Mesothelial cell of epicardium (in vitro differentiated cells): ENCODE measurements at regions not wholly inside any gene's neighbourhood (a gene's known extent, or its start where the extent isn't known, plus 50 kb on each side); places are given as distances from the start of the nearest gene placed in this dataset.

Experiments
- DNase-seq, 2 experiments: peaks; one replicate each; pipeline ENCODE4 v3.0.0; 2021; ENCODE audit warnings: low spot score in 2 of 2; ENCODE audit not compliant: unreplicated experiment in 2 of 2
- H3K27ac Mint-ChIP-seq: 2 replicates; pipeline ENCODE4 v1.8.0; 2021; ENCODE audit warnings: mixed read lengths
- H3K27me3 Mint-ChIP-seq: 2 replicates; pipeline ENCODE4 v1.8.0; 2021; ENCODE audit warnings: low read depth, mixed read lengths
- H3K36me3 Mint-ChIP-seq: 2 replicates; pipeline ENCODE4 v1.8.0; 2021; ENCODE audit warnings: mixed read lengths
- H3K4me1 Mint-ChIP-seq: 2 replicates; pipeline ENCODE4 v1.8.0; 2021; ENCODE audit warnings: mixed read lengths
- H3K4me3 Mint-ChIP-seq: 2 replicates; pipeline ENCODE4 v1.8.0; 2021; ENCODE audit warnings: mild to moderate bottlenecking, moderate library complexity, mixed read lengths
- H3K9me3 Mint-ChIP-seq: 2 replicates; pipeline ENCODE4 v1.8.0; 2021; ENCODE audit warnings: mixed read lengths
- CTCF ChIP-seq: fragments of 200-600 bp; sonication (generic); IDR thresholded peaks from one replicate; pipeline ENCODE4 v1.5.0; 2021; ENCODE audit warnings: antibody characterized with exemption; ENCODE audit not compliant: unreplicated experiment

DNA sequence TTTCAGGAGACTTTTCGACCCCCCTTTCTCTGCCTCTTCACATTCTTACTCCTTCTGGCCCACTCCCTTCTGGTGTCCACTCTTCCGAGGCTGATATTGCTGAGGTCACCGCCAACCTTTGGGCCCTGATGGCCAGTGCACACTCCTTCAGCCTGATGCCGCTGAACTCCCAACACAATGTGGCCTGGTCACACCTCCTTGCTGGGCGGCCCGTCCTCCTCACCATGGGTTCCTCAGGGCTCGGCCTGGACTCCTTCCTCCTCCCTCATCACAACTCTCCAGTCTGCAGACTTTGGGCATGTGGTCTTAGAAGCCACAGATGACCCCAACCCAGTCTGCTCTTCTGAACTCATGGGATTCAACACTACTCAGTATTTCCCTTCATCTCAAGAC, 583.0 kb upstream of the MGMT start:
- Mint-ChIP-seq H3K4me3 (no peak overlapping the region), H3K36me3 (no peaks in the 10 kb centered on the region), H3K9me3 (peaks cover 10% of the 10 kb centered on the region), H3K4me1 (no peaks in the 10 kb centered on the region), H3K27me3 (peaks cover 10% of the 10 kb centered on the region), H3K27ac (no peak overlapping the region)
- DNase-seq: no peak
- no peak for TF ChIP-seq CTCF

DNA sequence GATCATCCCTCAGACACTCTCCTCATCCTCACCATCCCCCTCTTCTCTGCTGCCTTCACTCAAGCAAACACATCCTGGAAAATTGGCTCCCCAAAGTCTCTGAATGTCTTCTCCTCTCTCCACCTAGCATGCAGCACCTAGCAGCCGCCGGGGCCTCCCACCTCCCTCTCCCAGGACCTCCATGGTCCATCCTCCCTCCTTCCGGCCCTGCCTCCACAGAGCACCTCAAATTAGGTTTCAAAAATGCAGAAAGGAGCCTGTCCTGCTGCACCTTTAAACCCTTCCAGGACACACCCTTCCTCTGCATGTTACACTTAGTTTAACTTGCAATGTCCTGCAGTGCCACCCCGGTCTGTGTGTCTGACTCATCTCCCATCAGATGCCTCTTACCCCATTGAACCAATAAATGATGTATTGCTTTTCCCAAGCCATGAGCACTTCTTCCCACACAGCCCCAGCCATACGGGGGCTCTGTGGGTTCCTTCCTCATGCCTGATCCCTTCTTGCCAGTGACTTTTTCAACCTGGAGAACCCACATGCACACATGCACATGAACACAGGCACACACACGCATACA, 582.5 kb upstream of the MGMT start:
- no peak for DNase-seq
- TF ChIP-seq CTCF: no peak
- Mint-ChIP-seq H3K4me1 (no peaks in the 10 kb centered on the region), H3K27ac (no peak overlapping the region), H3K4me3 (no peak overlapping the region), H3K9me3 (peaks cover 10% of the 10 kb centered on the region), H3K27me3 (peaks cover 8% of the 10 kb centered on the region), H3K36me3 (no peaks in the 10 kb centered on the region)

DNA sequence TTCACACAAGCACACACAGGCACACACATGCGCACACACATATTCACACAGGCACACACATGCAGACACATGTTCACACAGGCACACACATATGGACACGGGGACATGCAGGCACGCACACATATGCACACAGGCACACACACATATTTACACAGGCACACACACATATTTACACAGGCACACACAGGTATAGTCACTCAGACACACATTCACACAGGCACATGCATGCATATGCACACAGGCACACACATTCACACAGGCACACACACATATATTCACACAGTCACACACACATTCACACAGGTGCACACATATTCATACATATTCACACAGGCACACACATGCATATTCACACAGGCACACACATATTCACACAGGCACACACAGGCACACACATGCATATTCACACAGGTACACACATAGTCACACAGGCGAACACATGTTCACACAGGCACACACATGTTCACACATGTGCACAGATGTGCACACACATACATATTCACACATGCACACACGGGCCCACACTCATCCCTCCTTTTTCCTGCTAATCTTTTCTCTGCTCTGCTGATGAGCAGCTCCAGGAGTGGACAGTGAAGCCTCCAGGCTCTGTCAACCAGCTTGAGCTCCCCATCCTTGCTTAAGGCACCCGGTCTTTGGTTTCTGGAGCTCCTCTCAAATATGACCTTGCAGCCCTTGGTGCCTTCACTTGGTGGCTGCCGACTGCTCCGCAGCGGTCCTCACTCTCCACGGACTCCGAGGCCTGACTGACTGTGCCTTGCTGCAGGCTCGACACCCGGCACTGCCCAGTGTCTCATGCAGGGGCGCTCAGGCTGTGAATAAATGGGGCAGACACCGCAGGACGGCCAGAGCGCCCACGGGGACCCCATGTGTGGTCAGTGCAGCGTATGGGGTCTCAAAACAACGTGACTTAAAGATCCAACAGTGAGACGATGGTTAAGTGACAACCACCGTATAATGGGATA, 581.2 kb upstream of the MGMT start:
- H3K27ac Mint-ChIP-seq: no peak overlapping the region
- H3K4me3 Mint-ChIP-seq: no peak overlapping the region
- no peak for DNase-seq
- H3K4me1 Mint-ChIP-seq: no peaks in the 10 kb centered on the region
- peaks cover 2% of the 10 kb centered on the region for H3K27me3 Mint-ChIP-seq
- H3K9me3 Mint-ChIP-seq: peaks cover 10% of the 10 kb centered on the region
- no peak for TF ChIP-seq CTCF
- H3K36me3 Mint-ChIP-seq: no peaks in the 10 kb centered on the region

DNA sequence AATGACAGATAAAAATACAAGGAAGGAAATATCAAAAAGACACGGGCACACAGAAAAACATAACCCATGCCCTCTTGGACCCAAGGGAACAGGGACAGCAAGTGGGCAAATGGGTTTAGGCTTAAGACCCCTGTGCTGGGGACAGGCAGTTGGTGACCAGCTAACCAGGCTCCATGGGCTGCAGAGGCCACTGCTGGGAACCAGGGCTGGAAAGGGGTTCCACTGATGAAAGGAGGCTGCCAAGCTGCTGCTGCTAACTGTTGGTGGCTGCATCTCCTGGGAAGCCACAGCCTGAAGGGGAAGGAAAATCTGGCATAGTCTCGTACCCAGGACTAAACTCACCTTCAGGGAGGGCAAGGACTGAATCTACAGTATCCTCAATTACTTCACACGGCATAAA, 579.2 kb upstream of the MGMT start:
- Mint-ChIP-seq H3K27me3 (peaks cover 4% of the 10 kb centered on the region), H3K4me1 (no peaks in the 10 kb centered on the region), H3K9me3 (peaks cover 10% of the 10 kb centered on the region), H3K4me3 (no peak overlapping the region), H3K27ac (no peak overlapping the region), H3K36me3 (no peaks in the 10 kb centered on the region)
- DNase-seq: no peak
- no peak for TF ChIP-seq CTCF

- no peaks in the 10 kb centered on the region for H3K36me3 Mint-ChIP-seq
- no peak overlapping the region for H3K4me3 Mint-ChIP-seq
- H3K27ac Mint-ChIP-seq: no peak overlapping the region
- H3K9me3 Mint-ChIP-seq: peaks cover 10% of the 10 kb centered on the region
- peaks cover 14% of the 10 kb centered on the region for H3K27me3 Mint-ChIP-seq
- H3K4me1 Mint-ChIP-seq: peaks cover 2% of the 10 kb centered on the region
- no peak for DNase-seq
- no peak for TF ChIP-seq CTCF
Measured at GRCh38 chr10:128892005-128892404, 575.0 kb upstream of the MGMT start.
